HG02852 (cell line): ENCODE measurements at regions not wholly inside any gene's neighbourhood (a gene's known extent, or its start where the extent isn't known, plus 50 kb on each side); places are given as distances from the start of the nearest gene placed in this dataset.
"Not testable (repeated sequence)": the region's sequence is repeated elsewhere in the genome, so short reads cannot be mapped to it uniquely, and the experiment has no call there.

Source experiments
- ATAC-seq: cut with Tn5 transposase; IDR thresholded peaks from one replicate; pipeline ENCODE4 v1.9.1; 2021; ENCODE audit warnings: mild to moderate bottlenecking, moderate library complexity; ENCODE audit not compliant: unreplicated experiment

DNA sequence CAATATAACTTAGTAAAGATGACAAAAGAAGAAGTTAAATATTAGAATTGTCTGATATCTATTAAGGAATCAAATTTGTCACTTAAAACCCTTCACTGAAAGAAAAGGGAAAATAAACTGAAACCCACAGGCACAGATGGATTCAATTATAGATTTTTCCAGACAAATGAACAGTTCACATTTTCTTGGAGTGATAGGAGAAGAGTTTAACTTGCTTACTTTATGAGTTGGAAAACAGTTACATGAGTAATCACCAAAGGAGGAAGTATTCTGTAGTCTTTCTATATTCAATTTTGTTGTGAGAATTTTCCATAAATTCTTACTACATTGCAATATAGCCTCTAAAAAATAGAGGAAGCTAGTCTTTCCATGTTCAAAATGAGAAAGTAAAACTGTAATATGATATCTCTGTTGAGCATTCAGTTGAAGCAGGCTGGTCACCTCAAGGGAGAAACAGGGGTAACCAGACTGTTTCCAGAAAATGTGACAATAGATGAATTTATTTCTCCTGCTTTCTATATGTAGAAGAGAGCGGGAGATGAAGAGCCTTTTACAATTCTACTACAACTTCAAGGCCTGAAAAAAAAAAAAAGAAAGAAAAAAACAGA is 330.3 kb upstream of the EPHA5 start:
- no peak for ATAC-seq

- no peak for ATAC-seq
Measured at GRCh38 chr4:65999518-65999871, 329.2 kb upstream of the EPHA5 start.

DNA sequence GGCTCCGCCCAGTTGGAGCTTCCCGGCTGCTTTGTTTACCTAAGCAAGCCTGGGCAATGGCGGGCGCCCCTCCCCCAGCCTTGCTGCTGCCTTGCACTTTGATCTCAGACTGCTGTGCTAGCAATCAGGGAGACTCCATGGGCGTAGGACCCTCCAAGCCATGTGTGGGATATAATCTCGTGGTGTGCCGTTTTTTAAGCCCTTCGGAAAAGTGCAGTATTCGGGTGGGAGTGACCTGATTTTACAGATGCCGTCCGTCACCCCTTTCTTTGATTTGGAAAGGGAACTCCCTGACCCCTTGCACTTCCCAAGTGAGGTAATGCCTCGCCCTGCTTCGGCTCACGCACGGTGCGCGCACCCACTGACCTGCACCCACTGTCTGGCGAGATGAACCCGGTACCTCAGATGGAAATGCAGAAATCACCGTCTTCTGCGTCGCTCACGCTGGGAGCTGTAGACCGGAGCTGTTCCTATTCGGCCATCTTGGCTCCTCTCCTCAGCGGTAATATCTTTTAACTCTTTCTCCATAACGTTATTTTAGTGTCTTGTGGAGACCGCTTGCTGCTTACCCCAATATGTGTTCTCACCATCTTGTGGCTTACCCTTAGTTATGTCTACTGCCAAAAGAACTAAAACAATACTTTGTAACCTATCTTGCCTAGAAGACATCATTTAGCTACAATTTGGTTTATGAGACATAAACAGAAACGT is 328.7 kb upstream of the EPHA5 start:
- not testable (repeated sequence) for ATAC-seq

DNA sequence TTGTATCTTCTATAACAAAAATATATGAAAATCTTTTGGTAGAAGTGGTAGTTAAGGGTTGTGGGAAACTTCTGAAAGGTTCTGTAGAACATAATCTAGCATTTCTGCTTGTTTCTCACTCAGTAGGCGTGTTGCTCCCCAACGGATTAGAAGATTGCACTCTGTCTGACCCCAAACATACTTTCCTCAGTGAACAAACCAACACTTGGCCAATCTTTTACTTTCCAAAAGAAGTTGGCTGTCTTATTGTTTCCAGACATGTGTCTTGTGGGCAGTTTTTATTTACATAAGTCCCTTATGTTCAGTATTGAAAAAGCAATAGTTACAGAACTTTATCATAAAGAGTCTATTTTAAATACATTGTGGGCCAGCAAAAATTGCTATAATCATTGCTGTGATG is 312.8 kb upstream of the EPHA5 start:
- ATAC-seq: no peak

GRCh38 chr4:65976287-65976686 is 306.0 kb upstream of the EPHA5 start:
- no peak for ATAC-seq

GRCh38 chr4:65973186-65973585 is 302.9 kb upstream of the EPHA5 start:
- no peak for ATAC-seq

DNA sequence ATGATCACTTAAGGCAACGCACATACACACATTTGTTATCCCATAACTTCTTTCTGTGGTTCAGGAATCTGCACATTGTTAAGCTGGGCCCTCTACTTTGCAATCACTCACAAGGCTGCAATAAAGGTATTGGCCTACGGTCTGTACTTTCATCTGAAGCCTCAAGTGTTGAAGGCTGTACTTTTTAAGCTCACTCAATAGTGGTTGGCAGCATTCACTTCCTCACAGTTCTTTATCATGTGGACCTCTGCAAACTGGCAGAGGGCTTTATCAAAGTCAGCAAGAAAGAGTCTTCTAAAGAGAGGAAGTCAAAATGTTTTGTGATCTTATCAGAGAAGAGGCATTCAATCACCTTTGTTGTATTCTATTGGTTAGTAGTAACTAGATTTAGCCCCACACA is 301.4 kb upstream of the EPHA5 start:
- ATAC-seq: no peak

DNA sequence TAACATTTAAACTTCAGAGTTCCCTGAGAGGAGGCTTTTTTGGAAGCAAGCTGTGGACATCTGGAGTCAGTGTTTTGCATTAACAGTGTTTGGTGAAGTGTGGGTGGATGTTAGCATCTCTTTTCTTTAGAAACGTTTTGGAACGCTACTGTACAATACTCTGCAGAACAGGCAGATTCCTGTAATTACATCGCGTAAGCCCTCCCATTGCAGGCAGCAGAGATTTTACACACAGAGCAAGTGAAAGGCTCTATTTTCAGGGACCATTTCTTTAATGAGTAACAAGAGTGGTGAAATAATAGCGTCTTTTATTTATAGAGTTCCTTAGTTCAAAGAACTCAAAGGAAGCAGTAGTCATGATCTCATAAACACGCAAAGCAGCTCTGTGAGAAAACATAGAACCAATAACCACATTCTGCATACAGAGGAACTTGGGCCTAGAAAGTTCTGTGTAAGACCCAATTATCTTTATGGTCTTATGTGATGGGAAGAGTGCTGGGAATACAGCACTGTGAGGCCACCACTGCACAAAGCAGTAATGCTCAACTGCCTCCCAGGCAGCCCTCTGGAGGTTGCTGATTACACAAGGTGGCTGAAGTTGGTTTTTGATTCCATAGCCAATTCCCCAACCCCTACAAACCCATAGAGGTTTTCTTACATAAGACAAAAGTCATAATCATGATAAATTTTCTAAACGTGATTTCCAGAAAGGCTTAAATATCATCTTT is 298.7 kb upstream of the EPHA5 start:
- no peak for ATAC-seq

DNA sequence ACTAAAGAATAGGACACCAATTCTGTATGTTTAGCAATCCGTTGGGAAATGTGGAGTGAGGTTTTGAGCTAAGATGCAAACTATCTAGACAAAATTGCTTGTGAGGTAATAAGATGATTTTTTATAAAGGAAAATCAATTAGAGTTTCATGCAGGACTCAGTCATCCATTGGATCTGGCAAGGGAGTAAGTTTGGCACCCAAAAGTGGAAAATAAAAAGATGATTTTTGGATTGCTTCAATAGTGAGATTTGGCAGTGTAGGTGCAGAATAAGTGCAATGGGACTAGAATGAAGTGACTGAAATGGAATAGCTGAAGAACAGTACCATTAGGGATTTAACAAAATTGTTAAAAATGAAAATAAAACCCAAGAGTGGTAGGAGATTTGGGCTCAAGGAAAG is 290.5 kb upstream of the EPHA5 start:
- ATAC-seq: no peak

DNA sequence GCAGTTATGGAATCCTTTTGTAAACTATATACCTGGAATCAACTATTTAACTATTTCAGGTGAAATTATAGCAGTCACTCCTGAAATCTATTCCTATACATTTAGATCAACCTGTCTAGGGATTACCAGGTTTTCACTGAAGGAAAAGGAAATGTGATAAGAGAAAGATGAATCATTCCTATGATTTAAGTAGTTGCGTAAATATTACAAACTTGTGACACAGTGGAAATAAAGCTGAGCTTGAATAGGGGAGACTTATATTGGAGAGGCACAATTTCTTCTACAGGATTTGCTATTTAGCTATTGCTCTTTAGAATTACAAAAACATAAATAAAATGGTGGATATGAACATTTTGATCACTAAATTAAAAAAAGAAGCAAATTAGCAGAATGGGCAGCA is 284.1 kb upstream of the EPHA5 start:
- ATAC-seq: no peak

DNA sequence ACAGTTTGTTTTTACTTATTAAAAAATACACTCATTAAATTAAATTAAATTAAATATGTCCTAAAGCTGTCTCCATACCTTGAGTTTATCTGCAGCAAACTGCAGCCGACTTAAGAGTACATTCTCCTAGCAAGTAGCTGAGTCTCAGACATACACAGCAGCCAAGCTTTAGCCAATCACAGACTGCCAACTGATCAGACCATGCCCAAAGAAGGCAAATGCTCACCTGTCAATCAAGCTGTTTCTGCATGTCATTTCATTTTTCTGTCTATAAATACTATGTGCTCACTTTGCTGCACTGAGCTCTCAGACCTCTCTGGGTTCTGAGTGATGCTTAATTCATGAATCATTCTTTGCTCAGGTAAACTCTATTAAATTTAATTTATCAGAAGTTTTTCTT is 280.9 kb upstream of the EPHA5 start:
- no peak for ATAC-seq

- no peak for ATAC-seq
Measured at GRCh38 chr4:65943076-65943475, 272.8 kb upstream of the EPHA5 start.

DNA sequence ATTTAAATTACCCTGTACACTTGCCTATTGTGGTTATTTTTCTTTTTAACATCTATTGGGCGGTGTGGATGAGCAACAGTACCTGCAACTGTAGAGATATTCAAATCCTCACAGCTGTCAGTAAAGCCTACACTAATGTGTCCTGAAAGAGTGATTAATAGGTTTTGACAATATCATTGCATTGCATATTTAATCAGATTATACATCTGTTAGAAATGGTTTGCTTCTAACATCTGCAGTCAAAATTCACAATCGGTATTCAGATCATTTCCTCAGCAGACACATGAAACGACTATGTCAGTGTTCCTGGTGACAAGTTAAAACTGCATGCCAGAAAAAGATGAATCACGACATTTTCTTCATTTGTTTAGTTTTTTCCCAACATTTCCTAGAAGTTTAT is 254.6 kb upstream of the EPHA5 start:
- no peak for ATAC-seq

DNA sequence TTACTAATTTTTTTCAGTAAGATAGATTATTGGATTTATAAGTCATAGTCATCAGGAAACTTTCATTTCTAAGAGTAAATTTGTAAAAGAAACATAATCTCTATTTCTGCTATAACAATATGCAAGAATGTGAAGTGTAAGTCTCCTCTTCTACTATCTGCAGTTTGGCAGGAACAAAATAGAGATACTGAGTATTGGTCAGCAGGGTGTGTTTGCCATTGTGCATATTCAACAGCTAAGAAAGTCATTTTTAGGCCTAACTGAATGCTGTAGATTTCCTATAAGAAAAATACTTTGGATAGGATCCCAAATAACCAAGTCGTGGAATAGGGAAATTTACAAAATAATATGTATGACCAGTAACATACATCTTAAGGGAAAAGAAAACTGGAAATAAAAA is 253.3 kb upstream of the EPHA5 start:
- no peak for ATAC-seq

GRCh38 chr4:65921180-65921579 is 250.9 kb upstream of the EPHA5 start:
- ATAC-seq: no peak

DNA sequence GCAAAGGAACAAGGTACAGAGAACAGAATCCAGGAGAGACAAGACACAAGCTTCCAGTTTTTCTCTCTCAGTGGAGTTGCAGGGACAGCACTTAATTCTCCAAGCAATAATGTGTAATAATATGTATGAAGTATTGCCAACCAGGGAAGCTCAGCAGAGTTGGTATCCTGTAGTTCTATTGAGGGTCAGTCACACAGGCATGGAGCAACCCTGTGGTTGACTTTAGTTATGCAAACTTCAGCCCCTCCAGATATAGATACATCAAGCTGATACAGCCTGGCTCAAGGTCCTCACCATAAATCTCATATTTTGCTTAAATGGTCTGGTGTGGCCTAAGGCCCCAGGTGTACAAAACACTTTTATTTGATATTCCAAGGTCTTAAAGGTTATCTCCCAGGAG is 248.6 kb upstream of the EPHA5 start:
- no peak for ATAC-seq

GRCh38 chr4:65918212-65918611 is 247.9 kb upstream of the EPHA5 start:
- no peak for ATAC-seq

GRCh38 chr4:65917486-65917885 is 247.2 kb upstream of the EPHA5 start:
- ATAC-seq: no peak

DNA sequence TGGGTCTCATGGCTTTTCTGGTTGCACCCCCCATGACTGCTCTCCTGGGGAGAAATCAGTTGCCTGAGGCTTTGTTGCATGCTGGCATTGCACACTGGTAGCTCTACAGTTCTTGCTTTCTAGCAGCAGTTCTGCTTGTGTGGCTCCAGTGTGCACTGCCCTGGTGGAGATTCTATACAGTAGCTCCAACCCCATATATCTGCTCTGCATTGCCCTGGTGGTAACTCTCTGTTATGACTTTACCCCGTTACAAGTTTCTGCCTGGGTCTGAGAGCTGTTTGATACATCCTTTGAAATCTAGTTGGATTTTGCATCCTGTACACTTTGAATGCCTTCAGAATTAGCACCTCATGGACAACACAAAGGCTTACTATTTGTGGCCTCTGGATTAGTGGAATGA is 241.4 kb upstream of the EPHA5 start:
- no peak for ATAC-seq

- no peak for ATAC-seq
Measured at GRCh38 chr4:65893957-65894755, 223.9 kb upstream of the EPHA5 start.

DNA sequence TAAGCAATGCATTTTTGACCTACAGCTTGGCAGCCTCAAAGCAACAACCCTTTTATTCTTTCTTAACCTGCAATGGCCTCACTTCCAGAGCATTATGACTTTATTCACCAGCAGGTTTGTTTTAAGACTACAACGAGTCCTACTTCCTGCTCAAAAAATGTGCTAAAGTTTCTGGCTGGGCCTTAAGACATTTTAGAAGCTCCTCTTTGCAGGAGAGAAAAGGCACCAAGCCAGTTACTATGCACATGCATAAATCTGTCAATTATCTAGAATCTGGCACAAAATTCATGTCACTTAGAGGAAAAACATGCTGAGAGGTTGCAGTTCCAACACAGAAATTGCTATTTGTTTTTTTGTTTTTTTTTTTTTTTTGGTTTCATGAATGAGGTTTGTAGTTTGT is 223.0 kb upstream of the EPHA5 start:
- ATAC-seq: no peak

GRCh38 chr4:65880594-65880993 is 210.3 kb upstream of the EPHA5 start:
- no peak for ATAC-seq
